ENCODE measurements at regions not wholly inside any gene's neighbourhood (a gene's known extent, or its start where the extent isn't known, plus 50 kb on each side); places are given as distances from the start of the nearest gene placed in this dataset.

DNA sequence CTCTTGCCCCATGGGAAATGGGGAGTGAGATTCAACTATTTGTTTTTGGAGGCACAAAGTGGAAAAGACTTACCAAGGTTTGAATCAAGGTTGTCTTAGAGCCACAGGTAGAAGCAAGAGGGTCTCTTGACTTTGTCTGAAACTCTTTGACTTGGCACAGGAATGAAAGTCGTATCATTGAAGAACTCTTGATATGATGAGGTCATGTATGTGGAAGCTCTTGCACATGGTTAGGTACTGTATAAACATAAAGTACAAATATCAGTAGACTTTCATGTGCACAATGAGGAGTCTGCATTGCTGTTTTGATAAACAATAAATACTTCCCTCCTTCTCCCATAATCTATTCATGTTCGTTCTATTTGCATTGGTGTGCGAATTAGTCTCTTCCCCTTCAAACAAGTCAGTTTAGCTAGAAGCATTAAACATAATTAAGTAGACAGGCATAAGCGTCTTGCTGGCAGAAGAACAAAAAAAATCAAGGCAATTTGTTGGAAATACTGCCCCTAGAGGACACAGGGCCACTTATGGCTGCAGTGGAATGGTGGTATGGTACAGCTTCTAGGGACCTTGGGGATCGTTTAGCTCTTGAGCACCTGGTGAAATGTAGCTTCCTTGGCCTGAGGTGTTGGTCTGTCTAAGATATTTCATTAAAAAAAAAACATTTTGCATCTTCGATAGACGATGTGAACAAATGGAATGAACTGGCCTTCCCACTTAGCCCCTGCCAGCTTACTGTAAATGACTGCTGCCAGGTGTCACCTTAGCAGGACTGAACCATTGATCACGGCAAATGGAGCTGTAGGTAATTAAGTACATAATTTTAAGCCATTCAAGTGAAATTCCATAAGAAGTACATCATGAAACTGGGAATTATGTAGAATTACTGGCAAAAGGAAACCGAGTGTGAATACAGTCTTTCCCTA is 218.0 kb upstream of the GALNT2 start:
- TF ChIP-seq, protein P1, sequence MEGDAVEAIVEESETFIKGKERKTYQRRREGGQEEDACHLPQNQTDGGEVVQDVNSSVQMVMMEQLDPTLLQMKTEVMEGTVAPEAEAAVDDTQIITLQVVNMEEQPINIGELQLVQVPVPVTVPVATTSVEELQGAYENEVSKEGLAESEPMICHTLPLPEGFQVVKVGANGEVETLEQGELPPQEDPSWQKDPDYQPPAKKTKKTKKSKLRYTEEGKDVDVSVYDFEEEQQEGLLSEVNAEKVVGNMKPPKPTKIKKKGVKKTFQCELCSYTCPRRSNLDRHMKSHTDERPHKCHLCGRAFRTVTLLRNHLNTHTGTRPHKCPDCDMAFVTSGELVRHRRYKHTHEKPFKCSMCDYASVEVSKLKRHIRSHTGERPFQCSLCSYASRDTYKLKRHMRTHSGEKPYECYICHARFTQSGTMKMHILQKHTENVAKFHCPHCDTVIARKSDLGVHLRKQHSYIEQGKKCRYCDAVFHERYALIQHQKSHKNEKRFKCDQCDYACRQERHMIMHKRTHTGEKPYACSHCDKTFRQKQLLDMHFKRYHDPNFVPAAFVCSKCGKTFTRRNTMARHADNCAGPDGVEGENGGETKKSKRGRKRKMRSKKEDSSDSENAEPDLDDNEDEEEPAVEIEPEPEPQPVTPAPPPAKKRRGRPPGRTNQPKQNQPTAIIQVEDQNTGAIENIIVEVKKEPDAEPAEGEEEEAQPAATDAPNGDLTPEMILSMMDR (IDR thresholded peaks at IDR 0.05) = peak in 4 of 5 experiments; percentile 28 to 43 (median 36)
- TF ChIP-seq POLR2A (IDR thresholded peaks at IDR 0.05) = no peak
